Stomach (tissue), 8 donors: ENCODE measurements at regions not wholly inside any gene's neighbourhood (a gene's known extent, or its start where the extent isn't known, plus 50 kb on each side); places are given as distances from the start of the nearest gene placed in this dataset.

Experiments used
- DNase-seq, 2 donors: peaks; one replicate each; pipeline versions ENCODE4 v3.0.0 to v3.0.0-alpha.2; 2013 to 2019
- H3K27ac ChIP-seq, 5 donors: fragments of 200-600 bp in 4 of 5; sonication (generic) in 4 of 5; one replicate each; pipeline ENCODE4 v1.5.1; 2013 to 2019; ENCODE audit warnings: mild to moderate bottlenecking in 1 of 5, moderate library complexity in 1 of 5
- H3K27me3 ChIP-seq, 3 donors: fragments of 200-600 bp; sonication (generic); one replicate each; pipeline ENCODE4 v1.5.1; 2017 to 2019; ENCODE audit warnings: mixed run types in 1 of 3
- H3K36me3 ChIP-seq, 4 donors: fragments of 200-600 bp; sonication (generic); 1 replicate in 3 of 4; 2 replicates in 1 of 4; pipeline ENCODE4 v1.5.1; 2016 to 2019
- H3K4me1 ChIP-seq, 4 donors: fragments of 200-600 bp; sonication (generic); one replicate each; pipeline ENCODE4 v1.5.1; 2016 to 2019
- H3K4me3 ChIP-seq, 4 donors: fragments of 200-600 bp; sonication (generic) in 3 of 4; one replicate each; pipeline ENCODE4 v1.5.1; 2016 to 2019; ENCODE audit warnings: mild to moderate bottlenecking in 1 of 4
- H3K9me3 ChIP-seq, 4 donors: fragments of 200-600 bp; sonication (generic); one replicate each; pipeline ENCODE4 v1.5.1; 2016 to 2019
- CTCF ChIP-seq, 7 experiments: fragments of 450-650 bp in 4 of 7; fragments of 200-600 bp in 3 of 7; sonication (generic) in 3 of 7; IDR thresholded peaks; one replicate each; pipeline ENCODE4 v1.5.1; 2016 to 2019; ENCODE audit warnings: antibody characterized with exemption in 7 of 7, control low read depth in 2 of 7, mild to moderate bottlenecking in 1 of 7
- EP300 ChIP-seq: sonication (generic); formaldehyde crosslinking; IDR thresholded peaks from one replicate; pipeline ENCODE4 v1.6.1; 2017; ENCODE audit warnings: antibody characterized with exemption
- POLR2A ChIP-seq, 4 donors: fragments of 450-650 bp; IDR thresholded peaks; one replicate each; pipeline ENCODE4 v1.6.1; 2016; ENCODE audit warnings: antibody characterized with exemption in 4 of 4, control low read depth in 2 of 4, mild to moderate bottlenecking in 1 of 4, moderate library complexity in 1 of 4
- POLR2AphosphoS5 ChIP-seq, 3 donors: sonication (generic); formaldehyde crosslinking; IDR thresholded peaks; one replicate each; pipeline ENCODE4 v1.6.1; 2016; ENCODE audit warnings: antibody characterized with exemption in 3 of 3
- WGBS, 5 donors: extraction: QIAGEN DNeasy Blood & Tissue Kit in 3 of 5; methylation state at CpG; one replicate each; pipeline versions ENCODE4 v1.1.5 to v1.1.7; 2013 to 2018; 5-methylcytosine and 5-hydroxymethylcytosine counted together
- intact Hi-C: fragments of 100-400 bp; cut with DNase I; formaldehyde crosslinking; loops from one replicate; pipeline ENCODE4 v1.15.1; 2023; ENCODE audit warnings: low total_unique reads
- donor health status: healthy with polysubstance abuse.
- donor health status: Bipolar disorder and iron deficiency.
- donor health status: healthy.

GRCh38 chr19:30156646-30157045 is 214.6 kb downstream of the URI1 start:
- H3K27ac ChIP-seq, result no peak overlapping the region
- WGBS, 5 donors, result 80 to 95% (median 93%) methylated on average over 5 to 8 of the region's 8 CpGs
- intact Hi-C loops, result no loop called here
- H3K4me3 ChIP-seq, result no peak overlapping the region
- no peaks in the 10 kb centered on the region for H3K4me1 ChIP-seq
- H3K27me3 ChIP-seq, result peaks cover 0 to 50% (median 4%) of the 10 kb centered on the region in 3 donors
- TF ChIP-seq CTCF (IDR thresholded peaks at IDR 0.05), result no peak
- TF ChIP-seq POLR2AphosphoS5 (IDR thresholded peaks at IDR 0.05), result no peak
- TF ChIP-seq POLR2A (IDR thresholded peaks at IDR 0.05), result no peak
- no peak for TF ChIP-seq EP300
- no peaks in the 10 kb centered on the region for H3K36me3 ChIP-seq
- H3K9me3 ChIP-seq, result peaks cover 0 to 6% (median 2%) of the 10 kb centered on the region in 4 donors
- DNase-seq, result no peak

GRCh38 chr19:30158067-30158892 is 213.9 kb upstream of the ZNF536 start:
- H3K4me3 ChIP-seq, result no peak overlapping the region
- peaks cover 0 to 6% (median 2%) of the 10 kb centered on the region in 4 donors for H3K9me3 ChIP-seq
- no peaks in the 10 kb centered on the region for H3K4me1 ChIP-seq
- no peak overlapping the region for H3K27ac ChIP-seq
- TF ChIP-seq EP300 (no peak), POLR2AphosphoS5 (IDR thresholded peaks at IDR 0.05) (no peak), POLR2A (IDR thresholded peaks at IDR 0.05) (no peak), CTCF (IDR thresholded peaks at IDR 0.05) (no peak)
- intact Hi-C loops, result no loop called here
- 78 to 87% (median 86%) methylated on average over 11 of the region's 11 CpGs for WGBS, 5 donors
- no peak for DNase-seq
- no peaks in the 10 kb centered on the region for H3K36me3 ChIP-seq
- H3K27me3 ChIP-seq, result peaks cover 0 to 36% (median 4%) of the 10 kb centered on the region in 3 donors

- peaks cover 0 to 35% (median 4%) of the 10 kb centered on the region in 3 donors for H3K27me3 ChIP-seq
- intact Hi-C loops, result no loop called here
- no peak for DNase-seq
Measured at GRCh38 chr19:30158893-30159245, 213.3 kb upstream of the ZNF536 start.

GRCh38 chr19:30159636-30160035 is 212.5 kb upstream of the ZNF536 start:
- 78 to 95% (median 86%) methylated on average over 1 of the region's 1 CpG for WGBS, 5 donors
- Histone ChIP-seq H3K27me3 (peaks cover 0 to 35% (median 4%) of the 10 kb centered on the region in 3 donors), H3K4me3 (no peak overlapping the region), H3K27ac (no peak overlapping the region), H3K36me3 (no peaks in the 10 kb centered on the region), H3K9me3 (peaks cover 0 to 6% (median 2%) of the 10 kb centered on the region in 4 donors), H3K4me1 (no peaks in the 10 kb centered on the region)
- intact Hi-C loops, result no loop called here
- TF ChIP-seq CTCF (IDR thresholded peaks at IDR 0.05) (no peak), POLR2A (IDR thresholded peaks at IDR 0.05) (no peak), EP300 (no peak), POLR2AphosphoS5 (IDR thresholded peaks at IDR 0.05) (no peak)
- DNase-seq, result no peak

More at GRCh38 chr19:30158893-30159245, 213.3 kb upstream of the ZNF536 start:
- no peaks in the 10 kb centered on the region for H3K4me1 ChIP-seq
- no peak overlapping the region for H3K27ac ChIP-seq
- H3K36me3 ChIP-seq, result no peaks in the 10 kb centered on the region
- no peak overlapping the region for H3K4me3 ChIP-seq
- peaks cover 0 to 6% (median 2%) of the 10 kb centered on the region in 4 donors for H3K9me3 ChIP-seq
- WGBS, 5 donors, result 61 to 100% (median 84%) methylated on average over 2 of the region's 2 CpGs
- TF ChIP-seq POLR2AphosphoS5 (IDR thresholded peaks at IDR 0.05), result no peak
- no peak for TF ChIP-seq POLR2A (IDR thresholded peaks at IDR 0.05)
- no peak for TF ChIP-seq CTCF (IDR thresholded peaks at IDR 0.05)
- no peak for TF ChIP-seq EP300
